ENCODE measurements at regions not wholly inside any gene's neighbourhood (a gene's known extent, or its start where the extent isn't known, plus 50 kb on each side); places are given as distances from the start of the nearest gene placed in this dataset.

DNA sequence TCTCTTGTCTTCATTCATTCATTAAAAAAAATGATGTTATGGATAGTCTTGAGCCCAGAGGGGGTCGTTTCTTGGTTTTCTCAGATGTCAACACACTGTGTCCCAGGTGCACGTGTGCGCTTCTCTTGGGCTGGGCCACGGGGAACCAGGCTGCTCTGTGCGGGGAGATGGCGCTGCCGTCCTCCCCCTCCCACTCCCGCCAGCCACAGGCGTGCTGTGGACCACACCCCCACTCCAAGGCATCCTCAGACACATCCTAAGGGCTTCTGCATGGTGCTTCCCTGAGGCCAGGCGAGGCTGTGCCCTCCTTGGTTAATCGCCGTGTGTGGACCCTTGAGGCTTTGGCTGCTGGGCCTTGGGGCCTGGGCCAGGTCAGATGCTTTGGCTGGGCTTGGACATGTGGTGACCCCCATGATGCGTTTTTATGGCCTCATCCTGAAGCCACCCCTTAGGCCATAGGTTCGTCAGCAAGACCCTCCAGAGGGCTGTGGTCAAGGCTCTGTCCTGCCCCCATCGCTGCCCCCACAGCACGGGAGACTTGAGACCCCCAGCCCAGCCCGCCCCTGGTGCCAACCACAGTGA, 245.7 kb upstream of the CIBAR2 start:
- TF ChIP-seq POLR2A (IDR thresholded peaks at IDR 0.05): no peak
- no peak for TF ChIP-seq CTCF (IDR thresholded peaks at IDR 0.05)

Data from vagina (tissue), 2 donors.